ENCODE measurements at regions not wholly inside any gene's neighbourhood (a gene's known extent, or its start where the extent isn't known, plus 50 kb on each side); places are given as distances from the start of the nearest gene placed in this dataset.

- H3K36me3 ChIP-seq (ENCODE audit: low read depth, low read length): no peaks in the 10 kb centered on the region
- TF ChIP-seq CTCF (conservative IDR thresholded peaks at IDR 0.05; ENCODE audit: low read depth, low read length) (no peak), EZH2 (IDR thresholded peaks at IDR 0.05; ENCODE audit: low read length, unreplicated experiment) (no peak)
- CTCF ChIA-PET: no interaction called here
- H3K4me1 ChIP-seq (ENCODE audit: insufficient read depth, low read length): 0 out of 2 replicates have a peak, but pooled peaks cover 3% of the 10 kb centered on the region
- H3K9me3 ChIP-seq (ENCODE audit: low read length): no peaks in the 10 kb centered on the region
- POLR2A ChIA-PET (ENCODE audit: unreplicated experiment): interaction anchor here (0.7 kb wide), 1 partner anchor 95 kb away, joined by 3 read pairs; no protein-coding TSS in a partner anchor
- H3K27ac ChIP-seq (ENCODE audit: low read length): no peak overlapping the region
- no peaks in the 10 kb centered on the region for H3F3A ChIP-seq (ENCODE audit: low read length, unreplicated experiment)
- no peak overlapping the region for H2AFZ ChIP-seq (ENCODE audit: low read length)
- BruUV-seq (replicated peaks): no TSS peak
- H3K4me2 ChIP-seq (ENCODE audit: low read length): no peak overlapping the region
- no peak for ATAC-seq
- DNase-seq: no peak
- H3K9me2 ChIP-seq (replicated peaks; ENCODE audit: low read length): no peaks in the 10 kb centered on the region
- H3K79me2 ChIP-seq (ENCODE audit: low read length): no peaks in the 10 kb centered on the region
- H3K9ac ChIP-seq (ENCODE audit: low read length): no peak overlapping the region
- H3K27me3 ChIP-seq (ENCODE audit: low read length): no peaks in the 10 kb centered on the region
- H3K4me3 ChIP-seq (ENCODE audit: low read length): no peak overlapping the region
- H4K20me1 ChIP-seq (ENCODE audit: low read length): no peaks in the 10 kb centered on the region
- intact Hi-C loops (cut with micrococcal nuclease): no loop called here
Observed at GRCh38 chr3:29083676-29084075, 197.2 kb upstream of the RBMS3 start.

- TF ChIP-seq EZH2 (IDR thresholded peaks at IDR 0.05; ENCODE audit: low read length, unreplicated experiment): no peak
- no peak for TF ChIP-seq CTCF (conservative IDR thresholded peaks at IDR 0.05; ENCODE audit: low read depth, low read length)
- TF ChIP-seq EZH2phosphoT487 (IDR thresholded peaks at IDR 0.05; ENCODE audit: borderline replicate concordance, low read length): no peak
- Histone ChIP-seq H3K9me2 (replicated peaks; ENCODE audit: low read length) (no peaks in the 10 kb centered on the region), H3K79me2 (ENCODE audit: low read length) (no peaks in the 10 kb centered on the region), H3K36me3 (ENCODE audit: low read depth, low read length) (no peaks in the 10 kb centered on the region), H3K27me3 (ENCODE audit: low read length) (no peaks in the 10 kb centered on the region), H3F3A (ENCODE audit: low read length, unreplicated experiment) (no peaks in the 10 kb centered on the region), H3K4me2 (ENCODE audit: low read length) (no peak overlapping the region), H2AFZ (ENCODE audit: low read length) (no peak overlapping the region), H4K20me1 (ENCODE audit: low read length) (no peaks in the 10 kb centered on the region), H3K9ac (ENCODE audit: low read length) (no peak overlapping the region), H3K9me3 (ENCODE audit: low read length) (no peaks in the 10 kb centered on the region), H3K4me3 (ENCODE audit: low read length) (no peak overlapping the region), H3K27ac (ENCODE audit: low read length) (no peak overlapping the region), H3K4me1 (ENCODE audit: insufficient read depth, low read length) (no peaks in the 10 kb centered on the region)
- POLR2A ChIA-PET (ENCODE audit: unreplicated experiment): no interaction called here
- CTCF ChIA-PET: no interaction called here
- DNase-seq (no peak), ATAC-seq (no peak)
- no TSS peak for BruUV-seq (replicated peaks)
- intact Hi-C loops (cut with micrococcal nuclease): no loop called here
Observed at GRCh38 chr3:29088579-29088978, 192.3 kb upstream of the RBMS3 start.

- Histone ChIP-seq H3K4me3 (ENCODE audit: low read length) (no peak overlapping the region), H4K20me1 (ENCODE audit: low read length) (no peaks in the 10 kb centered on the region), H3K36me3 (ENCODE audit: low read depth, low read length) (no peaks in the 10 kb centered on the region), H3K9me2 (replicated peaks; ENCODE audit: low read length) (no peaks in the 10 kb centered on the region), H3K9me3 (ENCODE audit: low read length) (no peaks in the 10 kb centered on the region), H3K4me1 (ENCODE audit: insufficient read depth, low read length) (no peaks in the 10 kb centered on the region), H2AFZ (ENCODE audit: low read length) (no peak overlapping the region), H3K79me2 (ENCODE audit: low read length) (no peaks in the 10 kb centered on the region), H3K27ac (ENCODE audit: low read length) (no peak overlapping the region), H3K9ac (ENCODE audit: low read length) (no peak overlapping the region), H3K27me3 (ENCODE audit: low read length) (no peaks in the 10 kb centered on the region), H3F3A (ENCODE audit: low read length, unreplicated experiment) (no peaks in the 10 kb centered on the region), H3K4me2 (ENCODE audit: low read length) (no peak overlapping the region)
- TF ChIP-seq CTCF (conservative IDR thresholded peaks at IDR 0.05; ENCODE audit: low read depth, low read length) (no peak), EZH2phosphoT487 (IDR thresholded peaks at IDR 0.05; ENCODE audit: borderline replicate concordance, low read length) (no peak), EZH2 (IDR thresholded peaks at IDR 0.05; ENCODE audit: low read length, unreplicated experiment) (no peak)
- DNase-seq (no peak), ATAC-seq (no peak)
- intact Hi-C loops (cut with micrococcal nuclease): no loop called here
- BruUV-seq (replicated peaks): no TSS peak
- ChIA-PET POLR2A (ENCODE audit: unreplicated experiment) (no interaction called here), CTCF (no interaction called here)
Observed at GRCh38 chr3:29090912-29091597, 189.8 kb upstream of the RBMS3 start.
